ENCODE measurements at regions not wholly inside any gene's neighbourhood (a gene's known extent, or its start where the extent isn't known, plus 50 kb on each side); places are given as distances from the start of the nearest gene placed in this dataset.

- DNase-seq (ENCODE audit: low read depth in 1 of 2, low spot score in 1 of 2): no peak
- TF ChIP-seq RFX5 (IDR thresholded peaks at IDR 0.05) (no peak), ZFP36 (IDR thresholded peaks at IDR 0.05; ENCODE audit: borderline replicate concordance, partially characterized antibody) (no peak), RNF2 (IDR thresholded peaks at IDR 0.05; ENCODE audit: borderline replicate concordance, low read depth) (no peak), PHF8 (IDR thresholded peaks at IDR 0.05; ENCODE audit: borderline replicate concordance, low read depth) (no peak), HMGXB4 (CRISPR knock-in tag; IDR thresholded peaks at IDR 0.05; ENCODE audit: borderline replicate concordance) (no peak), JUN (IDR thresholded peaks at IDR 0.05) (no peak), RAD21 (conservative IDR thresholded peaks at IDR 0.05 in 1 of 2, IDR thresholded peaks at IDR 0.05 in 1 of 2) (no peak), CBX8 (IDR thresholded peaks at IDR 0.05) (no peak), CBX2 (IDR thresholded peaks at IDR 0.05; ENCODE audit: borderline replicate concordance, low read depth) (no peak), HOXB13 (CRISPR knock-in tag; IDR thresholded peaks at IDR 0.05; ENCODE audit: low read depth) (no peak), HES2 (IDR thresholded peaks at IDR 0.05) (no peak)
- no peaks in the 10 kb centered on the region for H3K4me1 ChIP-seq
- ATAC-seq: no peak
- H3K9me3 ChIP-seq: no peaks in the 10 kb centered on the region
- H3K4me2 ChIP-seq: no peak overlapping the region
- H3K27ac ChIP-seq: no peak overlapping the region
- POLR2A ChIA-PET: no interaction called here
- CTCF ChIA-PET: no interaction called here
- H3K4me3 ChIP-seq: no peak overlapping the region
- no peak for FAIRE-seq
- 72% methylated on average over 6 of the region's 6 CpGs for WGBS (ENCODE audit: missing lambda C conversion rate)
Observed at GRCh38 chr5:156237361-156237760, 89.6 kb upstream of the SGCD start.

GRCh38 chr5:156239800-156240199 lies 87.2 kb upstream of the SGCD start:
- Histone ChIP-seq H3K9me3 (no peaks in the 10 kb centered on the region), H3K4me3 (no peak overlapping the region), H3K4me2 (no peak overlapping the region), H3K27ac (no peak overlapping the region), H3K4me1 (no peaks in the 10 kb centered on the region)
- ChIA-PET POLR2A (no interaction called here), CTCF (no interaction called here)
- FAIRE-seq (no peak), ATAC-seq (no peak), DNase-seq (ENCODE audit: low read depth in 1 of 2, low spot score in 1 of 2) (no peak)
- 85% methylated on average over 2 of the region's 2 CpGs for WGBS (ENCODE audit: missing lambda C conversion rate)
- TF ChIP-seq ZNF302 (CRISPR knock-in tag; IDR thresholded peaks at IDR 0.05) (no peak), EHMT2 (IDR thresholded peaks at IDR 0.05; ENCODE audit: low read depth) (no peak), TFCP2L1 (CRISPR knock-in tag; IDR thresholded peaks at IDR 0.05) (no peak), NPAS2 (CRISPR knock-in tag; IDR thresholded peaks at IDR 0.05; ENCODE audit: borderline replicate concordance) (no peak), HMGXB4 (CRISPR knock-in tag; IDR thresholded peaks at IDR 0.05; ENCODE audit: borderline replicate concordance) (no peak), MAX (IDR thresholded peaks at IDR 0.05) (no peak), KDM5A (IDR thresholded peaks at IDR 0.05) (no peak), EHF (CRISPR knock-in tag; IDR thresholded peaks at IDR 0.05) (no peak), FOSL2 (IDR thresholded peaks at IDR 0.05) (no peak), FOSL2 (CRISPR knock-in tag; IDR thresholded peaks at IDR 0.05) (no peak), PBX3 (IDR thresholded peaks at IDR 0.05) (no peak), HOXB5 (CRISPR knock-in tag; IDR thresholded peaks at IDR 0.05) (no peak), NFE2L2 (conservative IDR thresholded peaks at IDR 0.05; ENCODE audit: low read length) (no peak), JUN (IDR thresholded peaks at IDR 0.05) (no peak), ZFP36 (IDR thresholded peaks at IDR 0.05; ENCODE audit: borderline replicate concordance, partially characterized antibody) (no peak), MAFK (IDR thresholded peaks at IDR 0.05; ENCODE audit: partially characterized antibody) (no peak), SREBF2 (IDR thresholded peaks at IDR 0.05) (no peak), KDM1A (IDR thresholded peaks at IDR 0.05; ENCODE audit: low read depth) (no peak)

Data from A549 (cell line).